Testis (tissue), 2 donors: ENCODE measurements at regions not wholly inside any gene's neighbourhood (a gene's known extent, or its start where the extent isn't known, plus 50 kb on each side); places are given as distances from the start of the nearest gene placed in this dataset.

Experiments
- DNase-seq: peaks from one replicate; pipeline ENCODE4 v3.0.0-alpha.2; 2019
- H3K27ac ChIP-seq, 2 donors: fragments of 200-600 bp; sonication (generic); one replicate each; pipeline ENCODE4 v1.5.1; 2019
- H3K27me3 ChIP-seq: fragments of 200-600 bp; sonication (generic); one replicate; pipeline ENCODE4 v1.5.1; 2019
- H3K36me3 ChIP-seq: fragments of 200-600 bp; sonication (generic); one replicate; pipeline ENCODE4 v1.5.1; 2017; ENCODE audit warnings: low read depth; ENCODE audit errors: missing control alignments
- H3K4me1 ChIP-seq: fragments of 200-600 bp; sonication (generic); one replicate; pipeline ENCODE4 v1.5.1; 2019
- H3K4me3 ChIP-seq, 2 donors: fragments of 200-600 bp; sonication (generic); one replicate each; pipeline ENCODE4 v1.5.1; 2017 to 2019
- H3K9me3 ChIP-seq: fragments of 200-600 bp; sonication (generic); one replicate; pipeline ENCODE4 v1.5.1; 2017
- POLR2A ChIP-seq: fragments of 450-650 bp; IDR thresholded peaks from one replicate; pipeline ENCODE4 v1.6.1; 2017; ENCODE audit warnings: antibody characterized with exemption, mild to moderate bottlenecking, moderate library complexity
- WGBS, 2 donors: methylation state at CpG; one replicate each; pipeline ENCODE4 v1.1.5; 2018; 5-methylcytosine and 5-hydroxymethylcytosine counted together
- intact Hi-C: fragments of 100-400 bp; cut with DNase I; formaldehyde crosslinking; loops from one replicate; pipeline ENCODE4 v1.15.1; 2023; ENCODE audit warnings: low total_unique reads
- TF ChIP-seq, protein P1 (sequence below), 3 experiments: fragments of 450-650 bp in 2 of 3; fragments of 200-600 bp in 1 of 3; sonication (generic) in 1 of 3; IDR thresholded peaks; one replicate each; pipeline ENCODE4 v1.5.1; 2016 to 2019; ENCODE audit warnings: antibody characterized with exemption in 3 of 3, mild to moderate bottlenecking in 2 of 3, moderate library complexity in 1 of 3

DNA sequence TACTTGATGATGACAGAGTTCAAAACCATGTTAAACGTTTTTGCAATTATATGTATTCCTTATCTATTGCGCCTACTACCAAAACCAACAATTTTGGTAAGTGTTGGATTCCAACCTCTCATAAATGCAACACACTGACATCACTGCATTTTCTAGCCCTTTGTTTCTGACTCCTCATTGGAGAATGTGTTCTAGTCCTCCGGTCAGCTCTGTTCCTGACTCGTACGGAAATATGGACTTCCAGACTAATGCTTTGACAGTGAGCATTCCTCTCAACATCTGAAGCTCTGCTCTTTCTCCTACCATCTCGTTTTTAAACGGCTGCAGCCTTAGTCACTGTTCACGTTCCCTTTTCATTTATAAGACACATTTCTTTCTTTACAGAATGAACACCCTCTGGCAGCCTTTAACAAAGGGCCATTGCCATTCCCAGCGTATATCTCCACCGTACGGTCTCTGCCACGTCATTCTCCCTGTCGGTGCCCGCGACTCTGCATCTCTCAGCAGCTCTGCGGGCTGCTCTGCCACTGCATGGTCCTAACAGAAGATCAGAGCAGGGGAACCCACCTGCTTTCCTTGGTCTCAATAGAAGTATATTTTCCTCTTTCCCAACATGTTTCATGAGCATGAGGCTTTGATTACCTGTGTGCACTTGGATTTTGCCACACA is 103.0 kb upstream of the SYNDIG1 start:
- intact Hi-C loops = no loop called here
- no peaks in the 10 kb centered on the region for H3K27me3 ChIP-seq
- WGBS, 2 donors = 63 to 75% methylated on average over 16 of the region's 16 CpGs
- H3K4me3 ChIP-seq = no peak overlapping the region
- no peaks in the 10 kb centered on the region for H3K9me3 ChIP-seq
- no peaks in the 10 kb centered on the region for H3K36me3 ChIP-seq
- DNase-seq = no peak
- H3K27ac ChIP-seq = no peak overlapping the region
- TF ChIP-seq, protein P1, sequence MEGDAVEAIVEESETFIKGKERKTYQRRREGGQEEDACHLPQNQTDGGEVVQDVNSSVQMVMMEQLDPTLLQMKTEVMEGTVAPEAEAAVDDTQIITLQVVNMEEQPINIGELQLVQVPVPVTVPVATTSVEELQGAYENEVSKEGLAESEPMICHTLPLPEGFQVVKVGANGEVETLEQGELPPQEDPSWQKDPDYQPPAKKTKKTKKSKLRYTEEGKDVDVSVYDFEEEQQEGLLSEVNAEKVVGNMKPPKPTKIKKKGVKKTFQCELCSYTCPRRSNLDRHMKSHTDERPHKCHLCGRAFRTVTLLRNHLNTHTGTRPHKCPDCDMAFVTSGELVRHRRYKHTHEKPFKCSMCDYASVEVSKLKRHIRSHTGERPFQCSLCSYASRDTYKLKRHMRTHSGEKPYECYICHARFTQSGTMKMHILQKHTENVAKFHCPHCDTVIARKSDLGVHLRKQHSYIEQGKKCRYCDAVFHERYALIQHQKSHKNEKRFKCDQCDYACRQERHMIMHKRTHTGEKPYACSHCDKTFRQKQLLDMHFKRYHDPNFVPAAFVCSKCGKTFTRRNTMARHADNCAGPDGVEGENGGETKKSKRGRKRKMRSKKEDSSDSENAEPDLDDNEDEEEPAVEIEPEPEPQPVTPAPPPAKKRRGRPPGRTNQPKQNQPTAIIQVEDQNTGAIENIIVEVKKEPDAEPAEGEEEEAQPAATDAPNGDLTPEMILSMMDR (IDR thresholded peaks at IDR 0.05) = no peak
- TF ChIP-seq POLR2A = no peak
- H3K4me1 ChIP-seq = no peaks in the 10 kb centered on the region

DNA sequence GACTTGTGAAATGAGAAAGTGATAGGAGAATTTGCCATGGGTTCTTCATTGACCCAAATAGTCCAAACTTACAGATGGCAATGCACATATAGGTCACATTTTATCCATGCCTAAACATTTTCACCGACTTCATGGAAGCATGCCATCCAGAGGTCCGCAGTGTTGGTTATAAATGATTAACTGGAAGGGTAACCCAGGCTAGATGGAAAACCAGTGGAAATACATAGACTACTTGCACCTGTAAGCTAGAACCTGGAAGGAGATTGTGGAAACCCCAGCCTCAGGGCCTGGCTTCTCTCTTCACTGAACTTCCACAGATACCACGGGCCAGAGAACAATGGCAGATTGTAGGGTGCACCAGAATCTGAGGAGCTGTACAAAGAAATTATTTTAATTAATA is 103.8 kb upstream of the SYNDIG1 start:
- no peak for TF ChIP-seq POLR2A
- TF ChIP-seq, protein P1 (IDR thresholded peaks at IDR 0.05) = no peak
- Histone ChIP-seq H3K4me1 (no peaks in the 10 kb centered on the region), H3K36me3 (no peaks in the 10 kb centered on the region), H3K9me3 (no peaks in the 10 kb centered on the region), H3K27me3 (no peaks in the 10 kb centered on the region), H3K27ac (no peak overlapping the region), H3K4me3 (no peak overlapping the region)
- no peak for DNase-seq
- WGBS, 2 donors = 87 to 93% methylated on average over 3 of the region's 3 CpGs
- intact Hi-C loops = no loop called here

DNA sequence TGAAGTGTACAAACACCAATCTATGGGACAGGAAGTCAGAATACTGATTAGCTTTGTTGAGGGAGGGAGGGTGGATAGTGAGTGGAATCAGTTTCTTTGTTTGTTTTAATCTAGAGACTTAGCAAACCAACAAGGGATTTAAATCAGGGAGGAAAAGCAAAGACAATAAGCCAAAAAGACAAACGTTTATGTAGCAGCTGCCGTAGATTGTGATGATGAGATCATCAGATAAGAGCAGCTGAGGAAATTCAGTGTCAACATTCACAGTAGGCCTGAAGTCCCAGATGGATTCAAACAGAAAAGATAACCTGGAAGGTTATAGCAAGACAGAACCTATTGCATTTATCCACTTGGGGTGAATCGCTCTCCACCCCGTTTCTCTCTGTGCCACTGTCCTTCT is 104.9 kb upstream of the SYNDIG1 start:
- Histone ChIP-seq H3K27ac (no peak overlapping the region), H3K27me3 (no peaks in the 10 kb centered on the region), H3K4me3 (no peak overlapping the region), H3K36me3 (no peaks in the 10 kb centered on the region), H3K9me3 (no peaks in the 10 kb centered on the region), H3K4me1 (no peaks in the 10 kb centered on the region)
- TF ChIP-seq, protein P1 (IDR thresholded peaks at IDR 0.05) = no peak
- TF ChIP-seq POLR2A = no peak
- intact Hi-C loops = no loop called here
- 45 to 52% methylated on average over 4 of the region's 4 CpGs for WGBS, 2 donors
- no peak for DNase-seq

- Histone ChIP-seq H3K27me3 (no peaks in the 10 kb centered on the region), H3K9me3 (no peaks in the 10 kb centered on the region), H3K36me3 (no peaks in the 10 kb centered on the region), H3K4me3 (no peak overlapping the region), H3K4me1 (no peaks in the 10 kb centered on the region), H3K27ac (no peak overlapping the region)
- no peak for DNase-seq
- TF ChIP-seq, protein P1 (IDR thresholded peaks at IDR 0.05) = no peak
- no peak for TF ChIP-seq POLR2A
- WGBS, 2 donors = 82 to 88% methylated on average over 8 of the region's 8 CpGs
- intact Hi-C loops = no loop called here
Observed at GRCh38 chr20:24363031-24363430, 106.4 kb upstream of the SYNDIG1 start.

DNA sequence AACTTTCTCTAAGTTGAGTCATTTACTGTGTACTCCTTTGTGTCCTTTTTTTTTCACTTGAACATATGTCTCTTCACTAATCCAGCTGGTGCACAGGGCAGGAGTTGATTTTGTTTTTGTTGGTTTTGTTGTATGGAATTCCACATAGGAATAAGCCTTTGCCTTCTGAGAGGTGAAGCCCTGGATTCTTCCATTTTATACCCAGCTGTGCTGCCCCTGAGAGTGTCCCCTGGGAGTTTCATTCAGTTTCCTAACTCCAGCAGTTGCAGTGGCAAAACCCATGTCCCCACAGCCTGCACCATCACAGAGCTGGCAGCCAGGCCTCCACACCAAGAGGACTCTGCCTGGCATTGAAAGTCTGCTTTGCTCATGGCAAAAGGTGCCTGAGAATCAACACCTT is 107.3 kb upstream of the SYNDIG1 start:
- Histone ChIP-seq H3K27me3 (no peaks in the 10 kb centered on the region), H3K9me3 (no peaks in the 10 kb centered on the region), H3K4me1 (no peaks in the 10 kb centered on the region), H3K4me3 (no peak overlapping the region), H3K27ac (no peak overlapping the region), H3K36me3 (no peaks in the 10 kb centered on the region)
- no peak for DNase-seq
- intact Hi-C loops = no loop called here
- TF ChIP-seq POLR2A = no peak
- TF ChIP-seq, protein P1 (IDR thresholded peaks at IDR 0.05) = no peak
